Smooth muscle cell (in vitro differentiated cells): ENCODE measurements at regions not wholly inside any gene's neighbourhood (a gene's known extent, or its start where the extent isn't known, plus 50 kb on each side); places are given as distances from the start of the nearest gene placed in this dataset.

Experiments used
- DNase-seq: peaks from one replicate; lab custom pipeline; 2025; ENCODE audit not compliant: unreplicated experiment; lab: John Stamatoyannopoulos, UW
- H2AFZ ChIP-seq: fragments of 200-600 bp; sonication (generic); 2 replicates; pipeline ENCODE4 v1.6.0; 2016; ENCODE audit warnings: antibody characterized with exemption, low read depth, mild to moderate bottlenecking
- H3F3A ChIP-seq: fragments of 200-600 bp; sonication (generic); 2 replicates; pipeline ENCODE4 v1.6.0; 2017; ENCODE audit warnings: antibody characterized with exemption, low read depth
- H3K27ac ChIP-seq: fragments of 200-600 bp; sonication (generic); 2 replicates; pipeline ENCODE4 v1.5.1; 2016; ENCODE audit warnings: low read depth, mild to moderate bottlenecking
- H3K27me3 ChIP-seq: fragments of 200-600 bp; sonication (generic); 2 replicates; pipeline ENCODE4 v1.6.1; 2016; ENCODE audit warnings: low read depth, mild to moderate bottlenecking
- H3K36me3 ChIP-seq: fragments of 200-600 bp; sonication (generic); 2 replicates; pipeline ENCODE4 v1.5.1; 2016; ENCODE audit warnings: low read depth
- H3K4me1 ChIP-seq: fragments of 200-600 bp; sonication (generic); 2 replicates; pipeline ENCODE4 v1.5.1; 2016; ENCODE audit warnings: low read depth
- H3K4me2 ChIP-seq: fragments of 200-600 bp; sonication (generic); 2 replicates; pipeline ENCODE4 v1.6.0; 2016; ENCODE audit warnings: mild to moderate bottlenecking
- H3K4me3 ChIP-seq: fragments of 200-600 bp; sonication (generic); 2 replicates; pipeline ENCODE4 v1.5.1; 2016; ENCODE audit warnings: mild to moderate bottlenecking
- H3K79me2 ChIP-seq: fragments of 200-600 bp; sonication (generic); 2 replicates; pipeline ENCODE4 v1.6.0; 2016; ENCODE audit warnings: low read depth, mild to moderate bottlenecking
- H3K9ac ChIP-seq: fragments of 200-600 bp; sonication (generic); 2 replicates; pipeline ENCODE4 v1.6.0; 2016; ENCODE audit warnings: low read depth
- H3K9me3 ChIP-seq: fragments of 200-600 bp; sonication (generic); replicated peaks from 2 replicates; pipeline ENCODE4 v1.5.1; 2016; ENCODE audit warnings: low read depth
- H4K20me1 ChIP-seq: fragments of 200-600 bp; sonication (generic); 2 replicates; pipeline ENCODE4 v1.6.0; 2016; ENCODE audit warnings: low read depth
- CTCF ChIP-seq: fragments of 200-600 bp; sonication (generic); IDR thresholded peaks from 2 replicates; pipeline ENCODE4 v1.5.1; 2017; ENCODE audit warnings: borderline replicate concordance, mild to moderate bottlenecking, antibody characterized with exemption; ENCODE audit not compliant: insufficient read depth, poor library complexity, severe bottlenecking
- WGBS: methylation state at CpG from one replicate; pipeline ENCODE4 v1.1.7; 2016; ENCODE audit warnings: low lambda C conversion rate; 5-methylcytosine and 5-hydroxymethylcytosine counted together

GRCh38 chr14:22469538-22470303, 119.3 kb downstream of the DAD1 start:
- H4K20me1 ChIP-seq, result no peaks in the 10 kb centered on the region

GRCh38 chr14:22468830-22469229, 120.2 kb downstream of the DAD1 start:
- Histone ChIP-seq H3K9me3 (no peaks in the 10 kb centered on the region), H3K79me2 (no peaks in the 10 kb centered on the region), H3K9ac (no peak overlapping the region), H4K20me1 (no peaks in the 10 kb centered on the region), H2AFZ (no peak overlapping the region), H3F3A (no peaks in the 10 kb centered on the region), H3K27ac (no peak overlapping the region), H3K36me3 (no peaks in the 10 kb centered on the region), H3K4me3 (no peak overlapping the region), H3K4me2 (no peak overlapping the region), H3K27me3 (peaks cover 5% of the 10 kb centered on the region), H3K4me1 (no peaks in the 10 kb centered on the region)
- 90% methylated on average over 2 of the region's 2 CpGs for WGBS
- no peak for DNase-seq
- TF ChIP-seq CTCF, result no peak

More at GRCh38 chr14:22469538-22470303, 119.3 kb downstream of the DAD1 start:
- Histone ChIP-seq H3K27me3 (peaks cover 5% of the 10 kb centered on the region), H3K4me1 (no peaks in the 10 kb centered on the region), H3K4me3 (no peak overlapping the region), H2AFZ (no peak overlapping the region), H3K36me3 (no peaks in the 10 kb centered on the region), H3K4me2 (no peak overlapping the region), H3K9ac (no peak overlapping the region), H3K79me2 (no peaks in the 10 kb centered on the region), H3F3A (no peaks in the 10 kb centered on the region), H3K9me3 (no peaks in the 10 kb centered on the region), H3K27ac (no peak overlapping the region)
- WGBS, result 85% methylated on average over 8 of the region's 8 CpGs
- no peak for DNase-seq
- no peak for TF ChIP-seq CTCF

- no peaks in the 10 kb centered on the region for H3F3A ChIP-seq
- no peaks in the 10 kb centered on the region for H3K79me2 ChIP-seq
- H3K4me3 ChIP-seq, result no peak overlapping the region
- 93% methylated on average over 4 of the region's 4 CpGs for WGBS
- no peak for DNase-seq
- no peak overlapping the region for H3K9ac ChIP-seq
- no peaks in the 10 kb centered on the region for H3K36me3 ChIP-seq
- no peaks in the 10 kb centered on the region for H4K20me1 ChIP-seq
- no peak overlapping the region for H3K27ac ChIP-seq
- H3K4me1 ChIP-seq, result no peaks in the 10 kb centered on the region
- no peaks in the 10 kb centered on the region for H3K9me3 ChIP-seq
- no peak overlapping the region for H2AFZ ChIP-seq
- no peak overlapping the region for H3K4me2 ChIP-seq
- TF ChIP-seq CTCF, result no peak
- peaks cover 10% of the 10 kb centered on the region for H3K27me3 ChIP-seq
Measured at GRCh38 chr14:22466491-22466890, 122.5 kb downstream of the DAD1 start.

GRCh38 chr14:22465201-22465840, 123.7 kb downstream of the DAD1 start:
- no peaks in the 10 kb centered on the region for H3K79me2 ChIP-seq
- no peaks in the 10 kb centered on the region for H3K9me3 ChIP-seq
- no peaks in the 10 kb centered on the region for H3K36me3 ChIP-seq
- H3K27me3 ChIP-seq, result peaks cover 11% of the 10 kb centered on the region
- no peaks in the 10 kb centered on the region for H4K20me1 ChIP-seq
- no peak overlapping the region for H3K4me3 ChIP-seq
- no peak overlapping the region for H3K9ac ChIP-seq
- no peak overlapping the region for H3K27ac ChIP-seq
- TF ChIP-seq CTCF, result no peak
- H3K4me2 ChIP-seq, result no peak overlapping the region
- no peak overlapping the region for H2AFZ ChIP-seq
- 100% methylated on average over 2 of the region's 2 CpGs for WGBS
- DNase-seq, result no peak
- H3K4me1 ChIP-seq, result no peaks in the 10 kb centered on the region
- no peaks in the 10 kb centered on the region for H3F3A ChIP-seq
